Motor neuron (in vitro differentiated cells): ENCODE measurements at regions not wholly inside any gene's neighbourhood (a gene's known extent, or its start where the extent isn't known, plus 50 kb on each side); places are given as distances from the start of the nearest gene placed in this dataset.

ENCODE experiments used
- ATAC-seq, 8 experiments: fragments of 200-7000 bp; cut with Tn5 transposase; replicated peaks in 6 of 8; 2 replicates each; pipeline ENCODE4 v1.8.0; 2021; ENCODE audit warnings: mild to moderate bottlenecking in 8 of 8, moderate library complexity in 8 of 8
- H3K27ac ChIP-seq, 2 donors: fragments of 250-450 bp; sonication (Bioruptor Pico); 2 replicates each; pipeline ENCODE4 v1.9.0; 2021; ENCODE audit warnings: antibody characterized with exemption in 2 of 2, mild to moderate bottlenecking in 2 of 2, moderate library complexity in 1 of 2
- H3K4me1 ChIP-seq, 2 donors: fragments of 250-450 bp; sonication (Bioruptor Pico); replicated peaks in 1 of 2; 2 replicates each; pipeline ENCODE4 v1.6.1; 2021; ENCODE audit warnings: antibody characterized with exemption in 2 of 2, mild to moderate bottlenecking in 2 of 2, moderate library complexity in 1 of 2
- H3K4me3 ChIP-seq, 5 donors: fragments of 250-450 bp; sonication (Bioruptor Pico); 2 replicates each; pipeline ENCODE4 v1.9.0; 2021; ENCODE audit warnings: antibody characterized with exemption in 5 of 5, mild to moderate bottlenecking in 5 of 5, moderate library complexity in 4 of 5
- WGBS, 10 experiments: fragments of 450-650 bp; shearing (Covaris generic); methylation state at CpG; one replicate each; pipeline ENCODE4 v1.0.0; 2022; 5-methylcytosine and 5-hydroxymethylcytosine counted together
- in situ Hi-C, 9 experiments: fragments of 400-800 bp; cut with MboI; loops; one replicate each; pipeline ENCODE4 v1.15.0; 2021; ENCODE audit warnings: low sequenced_read_pairs in 9 of 9, low pct_unique_long_range_greater_than_20kb in 2 of 9; ENCODE audit not compliant: unreplicated experiment in 9 of 9

GRCh38 chr12:92530706-92531105, 172.1 kb upstream of the PLEKHG7 start:
- ATAC-seq = peak in 1 of 8 experiments; percentile 18
- WGBS, 10 experiments = 75 to 100% (median 94%) methylated on average over 1 of the region's 1 CpG; no CpG with 5 or more reads in 2 of the 10 experiments

GRCh38 chr12:92529944-92530343, 172.8 kb upstream of the PLEKHG7 start:
- no peak overlapping the region for H3K27ac ChIP-seq
- peaks cover 0 to 2% of the 10 kb centered on the region in 2 donors for H3K4me1 ChIP-seq
- no peak for ATAC-seq
- H3K4me3 ChIP-seq = no peak overlapping the region
- in situ Hi-C loops = no loop called here

More at GRCh38 chr12:92530706-92531105, 172.1 kb upstream of the PLEKHG7 start:
- H3K4me3 ChIP-seq = no peak overlapping the region
- in situ Hi-C loops = no loop called here
- no peak overlapping the region for H3K27ac ChIP-seq
- H3K4me1 ChIP-seq = peaks cover 0 to 2% of the 10 kb centered on the region in 2 donors

- Histone ChIP-seq H3K4me3 (no peak overlapping the region), H3K4me1 (peaks cover 0 to 2% of the 10 kb centered on the region in 2 donors), H3K27ac (no peak overlapping the region)
- ATAC-seq = no peak
- 47 to 100% (median 95%) methylated on average over 1 to 3 of the region's 3 CpGs for WGBS, 10 experiments
- in situ Hi-C loops = no loop called here
These were observed 174.2 kb upstream of the PLEKHG7 start for GRCh38 chr12:92528586-92528985.

GRCh38 chr12:92528097-92528496, 174.7 kb upstream of the PLEKHG7 start:
- Histone ChIP-seq H3K27ac (no peak overlapping the region), H3K4me1 (no peaks in the 10 kb centered on the region), H3K4me3 (no peak overlapping the region)
- WGBS, 10 experiments = 20 to 100% (median 69%) methylated on average over 1 to 2 of the region's 2 CpGs; no CpG with 5 or more reads in 2 of the 10 experiments
- in situ Hi-C loops = no loop called here
- ATAC-seq = no peak

- Histone ChIP-seq H3K27ac (no peak overlapping the region), H3K4me3 (no peak overlapping the region), H3K4me1 (no peaks in the 10 kb centered on the region)
- ATAC-seq = no peak
- 60 to 100% (median 89%) methylated on average over 1 to 4 of the region's 4 CpGs for WGBS, 10 experiments
- in situ Hi-C loops = no loop called here
These were observed 178.3 kb upstream of the PLEKHG7 start for GRCh38 chr12:92524489-92524888.

GRCh38 chr12:92520511-92520910, 182.3 kb upstream of the PLEKHG7 start:
- in situ Hi-C loops = no loop called here
- no peak overlapping the region for H3K27ac ChIP-seq
- no peaks in the 10 kb centered on the region for H3K4me1 ChIP-seq
- no peak overlapping the region for H3K4me3 ChIP-seq
- no peak for ATAC-seq

- Histone ChIP-seq H3K4me3 (no peak overlapping the region), H3K4me1 (no peaks in the 10 kb centered on the region), H3K27ac (no peak overlapping the region)
- no peak for ATAC-seq
- 0 to 100% (median 89%) methylated on average over 1 of the region's 1 CpG; no CpG with 5 or more reads in 2 of the 10 experiments for WGBS, 10 experiments
- in situ Hi-C loops = no loop called here
These were observed 183.5 kb upstream of the PLEKHG7 start for GRCh38 chr12:92519284-92519683.

- WGBS, 10 experiments = 74 to 96% (median 88%) methylated on average over 1 to 4 of the region's 4 CpGs; no CpG with 5 or more reads in 2 of the 10 experiments
- ATAC-seq = no peak
- no peak overlapping the region for H3K4me3 ChIP-seq
- no peak overlapping the region for H3K27ac ChIP-seq
- in situ Hi-C loops = no loop called here
- H3K4me1 ChIP-seq = no peaks in the 10 kb centered on the region
These were observed 184.7 kb upstream of the PLEKHG7 start for GRCh38 chr12:92518071-92518470.

- ATAC-seq = peak in 5 of 8 experiments; percentile 61 to 77 (median 67)
- Histone ChIP-seq H3K4me1 (no peaks in the 10 kb centered on the region), H3K4me3 (no peak overlapping the region), H3K27ac (no peak overlapping the region)
- in situ Hi-C loops = no loop called here
- 33 to 67% methylated on average over 1 of the region's 1 CpG; no CpG with 5 or more reads in 8 of the 10 experiments for WGBS, 10 experiments
These were observed 186.6 kb upstream of the PLEKHG7 start for GRCh38 chr12:92516277-92516600.

GRCh38 chr12:92513231-92513730, 189.5 kb upstream of the PLEKHG7 start:
- ATAC-seq = no peak
- Histone ChIP-seq H3K4me3 (no peak overlapping the region), H3K27ac (no peak overlapping the region), H3K4me1 (no peaks in the 10 kb centered on the region)
- 54 to 100% (median 85%) methylated on average over 1 to 2 of the region's 2 CpGs for WGBS, 10 experiments
- in situ Hi-C loops = no loop called here

GRCh38 chr12:92511786-92512185, 191.0 kb upstream of the PLEKHG7 start:
- Histone ChIP-seq H3K27ac (no peak overlapping the region), H3K4me1 (no peaks in the 10 kb centered on the region), H3K4me3 (no peak overlapping the region)
- WGBS, 10 experiments = 74 to 100% (median 93%) methylated on average over 1 to 5 of the region's 5 CpGs
- in situ Hi-C loops = no loop called here
- no peak for ATAC-seq

- H3K4me1 ChIP-seq = peaks cover 9 to 15% of the 10 kb centered on the region in 2 donors
- in situ Hi-C loops = no loop called here
- no peak overlapping the region for H3K4me3 ChIP-seq
- WGBS, 10 experiments = 0 to 100% (median 83%) methylated on average over 1 to 2 of the region's 2 CpGs; no CpG with 5 or more reads in 3 of the 10 experiments
- no peak for ATAC-seq
- H3K27ac ChIP-seq = no peak overlapping the region
These were observed 193.5 kb upstream of the PLEKHG7 start for GRCh38 chr12:92509156-92509738.

- in situ Hi-C loops = no loop called here
- ATAC-seq = no peak
- 75 to 100% (median 88%) methylated on average over 1 to 3 of the region's 3 CpGs; no CpG with 5 or more reads in 1 of the 10 experiments for WGBS, 10 experiments
- Histone ChIP-seq H3K4me3 (no peak overlapping the region), H3K4me1 (peaks cover 20 to 26% of the 10 kb centered on the region in 2 donors), H3K27ac (no peak overlapping the region)
These were observed 195.9 kb upstream of the PLEKHG7 start for GRCh38 chr12:92506891-92507290.

- in situ Hi-C loops = no loop called here
These were observed 196.3 kb upstream of the PLEKHG7 start for GRCh38 chr12:92506460-92506859.

More at GRCh38 chr12:92506460-92506859, 196.3 kb upstream of the PLEKHG7 start:
- peak in 1 of 8 experiments; percentile 70 for ATAC-seq
- Histone ChIP-seq H3K4me3 (no peak overlapping the region), H3K27ac (no peak overlapping the region), H3K4me1 (peaks cover 20 to 26% of the 10 kb centered on the region in 2 donors)
- WGBS, 10 experiments = 60 to 100% (median 82%) methylated on average over 1 to 2 of the region's 2 CpGs
